Loucy (cell line): ENCODE measurements at regions not wholly inside any gene's neighbourhood (a gene's known extent, or its start where the extent isn't known, plus 50 kb on each side); places are given as distances from the start of the nearest gene placed in this dataset.

Experiments used
- CTCF ChIP-seq: fragments of 200-600 bp; sonication (generic); conservative IDR thresholded peaks from 2 replicates; pipeline ENCODE4 v1.5.1; 2014; ENCODE audit warnings: mild to moderate bottlenecking, antibody characterized with exemption, low read length
- EZH2phosphoT487 ChIP-seq: fragments of 200-600 bp; IDR thresholded peaks from 2 replicates; pipeline ENCODE4 v1.6.1; 2018; ENCODE audit warnings: antibody characterized with exemption, mild to moderate bottlenecking, moderate library complexity, borderline replicate concordance

- no peak for TF ChIP-seq CTCF
- TF ChIP-seq EZH2phosphoT487, result no peak
These were observed 136.3 kb downstream of the CCDC71L start for GRCh38 chr7:106524690-106525059.
